SK-N-SH (cell line): ENCODE measurements at regions not wholly inside any gene's neighbourhood (a gene's known extent, or its start where the extent isn't known, plus 50 kb on each side); places are given as distances from the start of the nearest gene placed in this dataset.

Source experiments
- CTCF ChIA-PET: fragments of 300-600, 350-600 bp; formaldehyde crosslinking; extraction: SDS; loops from one replicate; lab custom pipeline; 2021; lab: Yijun Ruan, JAX
- POLR2A ChIA-PET: fragments of 350-600 bp; sonication (Branson Sonifier 250); formaldehyde crosslinking; extraction: SDS; loops from one replicate; lab custom pipeline; 2020; ENCODE audit warnings: antibody characterized with exemption, inconsistent platforms; lab: Yijun Ruan, JAX
- DNase-seq: peaks from one replicate; pipeline ENCODE4 v3.0.0; 2012
- H2AFZ ChIP-seq: fragments of 200-600 bp; sonication (generic); 2 replicates; pipeline ENCODE4 v1.8.1; 2016; ENCODE audit warnings: antibody characterized with exemption, mild to moderate bottlenecking, low read depth
- H3F3A ChIP-seq: fragments of 200-600 bp; sonication (generic); replicated peaks from 2 replicates; pipeline ENCODE3; 2016; ENCODE audit warnings: antibody characterized with exemption, mild to moderate bottlenecking; ENCODE audit not compliant: insufficient read depth
- H3K27ac ChIP-seq, 2 experiments: fragments of 200-500 bp in 1 of 2; fragments of 200-600 bp in 1 of 2; sonication (Bioruptor generic) in 1 of 2; sonication (generic), shearing (Covaris generic) in 1 of 2; 2 replicates each; pipeline versions ENCODE4 v1.5.1 to v1.6.1; 2014 to 2016; ENCODE audit warnings: low read depth in 2 of 2, inconsistent platforms in 1 of 2, low read length in 1 of 2, mild to moderate bottlenecking in 1 of 2, mixed read lengths in 1 of 2
- H3K27me3 ChIP-seq: fragments of 200-600 bp; sonication (generic), shearing (Covaris generic); 2 replicates; pipeline ENCODE4 v1.6.1; 2016; ENCODE audit warnings: mixed run types; ENCODE audit not compliant: insufficient read depth
- H3K36me3 ChIP-seq, 2 experiments: fragments of 200-500 bp in 1 of 2; fragments of 200-600 bp in 1 of 2; sonication (Bioruptor generic) in 1 of 2; sonication (generic) in 1 of 2; replicated peaks in 1 of 2; 2 replicates each; pipeline versions ENCODE3 to v1.5.1; 2014 to 2016; ENCODE audit warnings: low read length in 1 of 2, mild to moderate bottlenecking in 1 of 2; ENCODE audit not compliant: insufficient read depth in 2 of 2, control insufficient read depth in 1 of 2
- H3K4me1 ChIP-seq, 2 experiments: fragments of 200-500 bp in 1 of 2; fragments of 200-600 bp in 1 of 2; sonication (Bioruptor generic) in 1 of 2; sonication (generic), shearing (Covaris generic) in 1 of 2; 2 replicates each; pipeline versions ENCODE4 v1.5.1 to v1.6.1; 2014 to 2016; ENCODE audit warnings: low read depth in 1 of 2, low read length in 1 of 2, mixed run types in 1 of 2; ENCODE audit not compliant: insufficient read depth in 2 of 2, control insufficient read depth in 1 of 2
- H3K4me2 ChIP-seq: fragments of 200-600 bp; sonication (generic), shearing (Covaris generic); 2 replicates; pipeline ENCODE4 v1.6.1; 2017; ENCODE audit warnings: mixed run types
- H3K4me3 ChIP-seq, 2 experiments: fragments of 200-500 bp in 1 of 2; fragments of 200-600 bp in 1 of 2; sonication (Bioruptor generic) in 1 of 2; sonication (generic), shearing (Covaris generic) in 1 of 2; 2 replicates each; pipeline versions ENCODE4 v1.5.1 to v1.8.1; 2014 to 2016; ENCODE audit warnings: low read depth in 2 of 2, inconsistent platforms in 1 of 2, low read length in 1 of 2, mild to moderate bottlenecking in 1 of 2, mixed read lengths in 1 of 2, moderate library complexity in 1 of 2
- H3K79me2 ChIP-seq: fragments of 200-600 bp; sonication (generic); 2 replicates; pipeline ENCODE4 v1.8.1; 2017; ENCODE audit warnings: mild to moderate bottlenecking; ENCODE audit not compliant: insufficient read depth
- H3K9ac ChIP-seq: fragments of 200-600 bp; sonication (generic); 2 replicates; pipeline ENCODE4 v1.6.1; 2017; ENCODE audit warnings: mixed run types
- H3K9me2 ChIP-seq: fragments of 200-600 bp; sonication (generic); 2 replicates; pipeline ENCODE4 v1.6.1; 2017; ENCODE audit warnings: mixed run types
- H3K9me3 ChIP-seq: fragments of 200-600 bp; sonication (generic); 2 replicates; pipeline ENCODE4 v1.6.1; 2017; ENCODE audit warnings: mixed run types, mild to moderate bottlenecking, moderate library complexity
- H4K20me1 ChIP-seq: fragments of 200-600 bp; sonication (generic); 2 replicates; pipeline ENCODE4 v1.6.1; 2017; ENCODE audit warnings: mild to moderate bottlenecking, mixed run types; ENCODE audit not compliant: insufficient read depth
- CHD2 ChIP-seq: fragments of 150-350 bp; IDR thresholded peaks from 2 replicates; pipeline ENCODE4 v1.6.1; 2018; ENCODE audit warnings: low read length; ENCODE audit not compliant: partially characterized antibody
- EZH2phosphoT487 ChIP-seq: fragments of 200-600 bp; sonication (generic); IDR thresholded peaks from 2 replicates; pipeline ENCODE4 v1.6.1; 2017; ENCODE audit warnings: low read depth, mixed run types, mild to moderate bottlenecking, antibody characterized with exemption, moderate library complexity, borderline replicate concordance
- FOXJ3 ChIP-seq: sonication (generic); formaldehyde crosslinking; IDR thresholded peaks from 2 replicates; pipeline ENCODE4 v1.5.1; 2020; ENCODE audit warnings: mild to moderate bottlenecking, missing genetic modification reagents
- GATA2 ChIP-seq: sonication (generic); formaldehyde crosslinking; IDR thresholded peaks from 2 replicates; pipeline ENCODE4 v1.5.0; 2020; ENCODE audit warnings: mild to moderate bottlenecking, missing genetic modification reagents
- MXI1 ChIP-seq: IDR thresholded peaks from 2 replicates; pipeline ENCODE4 v1.6.1; 2012; ENCODE audit warnings: mild to moderate bottlenecking, low read depth, low read length, improper control_type of control experiment
- NRF1 ChIP-seq: IDR thresholded peaks from 2 replicates; pipeline ENCODE4 v1.6.1; 2012; ENCODE audit warnings: low read depth, mild to moderate bottlenecking, low read length
- POLR2AphosphoS5 ChIP-seq: IDR thresholded peaks from 2 replicates; pipeline ENCODE4 v1.6.1; 2012; ENCODE audit warnings: low read depth, low read length
- RAD21 ChIP-seq: IDR thresholded peaks from 2 replicates; pipeline ENCODE4 v1.6.1; 2012; ENCODE audit warnings: mild to moderate bottlenecking, low read length
- RFX5 ChIP-seq: IDR thresholded peaks from 2 replicates; pipeline ENCODE4 v1.6.1; 2012; ENCODE audit warnings: mild to moderate bottlenecking, improper control_type of control experiment, low read length
- RXRA ChIP-seq: IDR thresholded peaks from 2 replicates; pipeline ENCODE4 v1.4.0; 2012; ENCODE audit warnings: low read depth, mild to moderate bottlenecking, borderline replicate concordance
- SIN3A ChIP-seq: IDR thresholded peaks from 2 replicates; pipeline ENCODE4 v1.6.1; 2012; ENCODE audit warnings: low read depth, mild to moderate bottlenecking, low read length, moderate library complexity, borderline replicate concordance
- SMC3 ChIP-seq: IDR thresholded peaks from 2 replicates; pipeline ENCODE4 v1.6.1; 2012; ENCODE audit warnings: low read depth, low read length, improper control_type of control experiment
- TAF1 ChIP-seq: IDR thresholded peaks from 2 replicates; pipeline ENCODE4 v1.6.1; 2012; ENCODE audit warnings: low read depth, mild to moderate bottlenecking, low read length, moderate library complexity, borderline replicate concordance
- TCF12 ChIP-seq: IDR thresholded peaks from 2 replicates; pipeline ENCODE4 v1.4.0; 2012
- WGBS: methylation state at CpG from one replicate; pipeline ENCODE4 v1.1.6; 2017; ENCODE audit warnings: low lambda C conversion rate; 5-methylcytosine and 5-hydroxymethylcytosine counted together
- TF ChIP-seq, protein P1 (sequence below): fragments of 150-350 bp; IDR thresholded peaks from 2 replicates; pipeline ENCODE4 v1.6.1; 2016; ENCODE audit warnings: mild to moderate bottlenecking, low read depth, low read length
- TF ChIP-seq, protein P2 (sequence below): IDR thresholded peaks from 2 replicates; pipeline ENCODE4; 2012
- TF ChIP-seq, protein P3 (sequence below): fragments of 200-600 bp; sonication (generic); IDR thresholded peaks from 2 replicates; pipeline ENCODE4 v1.6.1; 2017; ENCODE audit warnings: antibody characterized with exemption, mild to moderate bottlenecking, moderate library complexity
- TF ChIP-seq, protein P4 (sequence below): IDR thresholded peaks from 2 replicates; pipeline ENCODE4 v1.4.0; 2012; ENCODE audit warnings: low read depth

DNA sequence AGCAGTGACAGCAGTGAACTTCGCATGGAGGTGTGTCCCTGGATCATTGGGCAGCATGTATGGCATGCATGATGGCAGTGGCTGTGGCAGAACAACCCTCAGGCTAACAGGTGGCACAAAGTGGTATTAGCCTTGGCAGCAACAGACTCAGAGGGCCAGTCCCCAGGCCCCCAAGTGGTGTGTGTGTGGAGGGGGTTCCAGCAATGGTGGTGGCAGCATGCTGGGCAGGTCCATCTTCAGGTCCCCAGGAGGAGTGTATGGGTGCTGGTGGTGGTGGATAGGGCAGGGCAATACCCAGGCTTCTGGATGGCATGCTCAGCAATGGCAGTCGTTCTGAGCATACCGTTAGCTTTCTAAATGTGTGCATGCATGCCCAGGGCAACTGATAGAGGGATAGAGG lies 923.7 kb downstream of the PDHA2 start:
- CTCF ChIA-PET = no interaction called here
- no peak overlapping the region for H2AFZ ChIP-seq
- no peak overlapping the region for H3K4me3 ChIP-seq
- H3K36me3 ChIP-seq = no peaks in the 10 kb centered on the region
- no peak overlapping the region for H3K27ac ChIP-seq
- no peaks in the 10 kb centered on the region for H3K27me3 ChIP-seq
- 64% methylated on average over 3 of the region's 3 CpGs for WGBS
- TF ChIP-seq FOXJ3 (no peak), RAD21 (no peak), RXRA (no peak), POLR2AphosphoS5 (no peak), SIN3A (no peak), GATA2 (no peak), NRF1 (no peak), TCF12 (no peak), SMC3 (no peak), CHD2 (no peak), RFX5 (no peak), TAF1 (no peak), MXI1 (no peak), EZH2phosphoT487 (no peak)
- TF ChIP-seq, protein P1, sequence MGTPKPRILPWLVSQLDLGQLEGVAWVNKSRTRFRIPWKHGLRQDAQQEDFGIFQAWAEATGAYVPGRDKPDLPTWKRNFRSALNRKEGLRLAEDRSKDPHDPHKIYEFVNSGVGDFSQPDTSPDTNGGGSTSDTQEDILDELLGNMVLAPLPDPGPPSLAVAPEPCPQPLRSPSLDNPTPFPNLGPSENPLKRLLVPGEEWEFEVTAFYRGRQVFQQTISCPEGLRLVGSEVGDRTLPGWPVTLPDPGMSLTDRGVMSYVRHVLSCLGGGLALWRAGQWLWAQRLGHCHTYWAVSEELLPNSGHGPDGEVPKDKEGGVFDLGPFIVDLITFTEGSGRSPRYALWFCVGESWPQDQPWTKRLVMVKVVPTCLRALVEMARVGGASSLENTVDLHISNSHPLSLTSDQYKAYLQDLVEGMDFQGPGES = no peak
- TF ChIP-seq, protein P2, sequence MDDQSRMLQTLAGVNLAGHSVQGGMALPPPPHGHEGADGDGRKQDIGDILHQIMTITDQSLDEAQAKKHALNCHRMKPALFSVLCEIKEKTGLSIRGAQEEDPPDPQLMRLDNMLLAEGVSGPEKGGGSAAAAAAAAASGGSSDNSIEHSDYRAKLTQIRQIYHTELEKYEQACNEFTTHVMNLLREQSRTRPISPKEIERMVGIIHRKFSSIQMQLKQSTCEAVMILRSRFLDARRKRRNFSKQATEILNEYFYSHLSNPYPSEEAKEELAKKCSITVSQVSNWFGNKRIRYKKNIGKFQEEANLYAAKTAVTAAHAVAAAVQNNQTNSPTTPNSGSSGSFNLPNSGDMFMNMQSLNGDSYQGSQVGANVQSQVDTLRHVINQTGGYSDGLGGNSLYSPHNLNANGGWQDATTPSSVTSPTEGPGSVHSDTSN = no peak
- TF ChIP-seq, protein P3, sequence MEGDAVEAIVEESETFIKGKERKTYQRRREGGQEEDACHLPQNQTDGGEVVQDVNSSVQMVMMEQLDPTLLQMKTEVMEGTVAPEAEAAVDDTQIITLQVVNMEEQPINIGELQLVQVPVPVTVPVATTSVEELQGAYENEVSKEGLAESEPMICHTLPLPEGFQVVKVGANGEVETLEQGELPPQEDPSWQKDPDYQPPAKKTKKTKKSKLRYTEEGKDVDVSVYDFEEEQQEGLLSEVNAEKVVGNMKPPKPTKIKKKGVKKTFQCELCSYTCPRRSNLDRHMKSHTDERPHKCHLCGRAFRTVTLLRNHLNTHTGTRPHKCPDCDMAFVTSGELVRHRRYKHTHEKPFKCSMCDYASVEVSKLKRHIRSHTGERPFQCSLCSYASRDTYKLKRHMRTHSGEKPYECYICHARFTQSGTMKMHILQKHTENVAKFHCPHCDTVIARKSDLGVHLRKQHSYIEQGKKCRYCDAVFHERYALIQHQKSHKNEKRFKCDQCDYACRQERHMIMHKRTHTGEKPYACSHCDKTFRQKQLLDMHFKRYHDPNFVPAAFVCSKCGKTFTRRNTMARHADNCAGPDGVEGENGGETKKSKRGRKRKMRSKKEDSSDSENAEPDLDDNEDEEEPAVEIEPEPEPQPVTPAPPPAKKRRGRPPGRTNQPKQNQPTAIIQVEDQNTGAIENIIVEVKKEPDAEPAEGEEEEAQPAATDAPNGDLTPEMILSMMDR = no peak
- TF ChIP-seq, protein P4, sequence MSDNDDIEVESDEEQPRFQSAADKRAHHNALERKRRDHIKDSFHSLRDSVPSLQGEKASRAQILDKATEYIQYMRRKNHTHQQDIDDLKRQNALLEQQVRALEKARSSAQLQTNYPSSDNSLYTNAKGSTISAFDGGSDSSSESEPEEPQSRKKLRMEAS = no peak
- H3F3A ChIP-seq = no peaks in the 10 kb centered on the region
- H3K9ac ChIP-seq = no peak overlapping the region
- no peak overlapping the region for H3K4me2 ChIP-seq
- DNase-seq = no peak
- H3K79me2 ChIP-seq = no peaks in the 10 kb centered on the region
- no peaks in the 10 kb centered on the region for H3K9me2 ChIP-seq
- POLR2A ChIA-PET = no interaction called here
- no peaks in the 10 kb centered on the region for H3K9me3 ChIP-seq
- no peaks in the 10 kb centered on the region for H4K20me1 ChIP-seq
- no peaks in the 10 kb centered on the region for H3K4me1 ChIP-seq
